Fibroblast of lung (primary cell): ENCODE measurements at regions not wholly inside any gene's neighbourhood (a gene's known extent, or its start where the extent isn't known, plus 50 kb on each side); places are given as distances from the start of the nearest gene placed in this dataset.
"Not testable (repeated sequence)": the region's sequence is repeated elsewhere in the genome, so short reads cannot be mapped to it uniquely, and the experiment has no call there.

ENCODE experiments used
- CTCF ChIP-seq, 2 donors: IDR thresholded peaks in 1 of 2; conservative IDR thresholded peaks in 1 of 2; 1 replicate in 1 of 2; 2 replicates in 1 of 2; pipeline ENCODE4 v1.5.1; 2011 to 2012; ENCODE audit warnings: low read length in 2 of 2, control low read depth in 1 of 2, inconsistent platforms in 1 of 2, low read depth in 1 of 2, mild to moderate bottlenecking in 1 of 2
- EZH2 ChIP-seq: IDR thresholded peaks from 2 replicates; pipeline ENCODE4 v1.5.1; 2012; ENCODE audit warnings: low read length, control low read depth, mild to moderate bottlenecking; ENCODE audit errors: missing control alignments

DNA sequence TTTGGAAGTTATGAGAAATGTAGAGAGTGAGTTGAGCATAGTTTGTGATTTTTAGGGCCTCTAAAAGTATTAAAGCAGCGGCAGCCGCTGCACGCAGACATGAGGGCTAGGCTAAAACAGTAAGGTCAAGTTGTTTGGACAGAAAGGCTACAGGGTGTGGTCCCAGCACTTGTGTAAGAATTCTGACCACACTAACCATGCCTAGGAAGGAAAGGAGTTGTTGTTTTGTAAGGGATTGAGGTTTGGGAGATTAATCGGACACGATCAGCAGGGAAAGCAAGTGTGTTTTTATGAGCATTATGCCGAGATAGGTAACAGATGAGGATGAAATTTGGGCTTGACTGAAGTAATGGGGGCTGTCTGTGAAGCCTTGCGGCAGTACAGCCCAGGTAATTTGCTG, 117.9 kb downstream of the ADAMTS15 start:
- TF ChIP-seq CTCF (conservative IDR thresholded peaks at IDR 0.05 in 1 of 2, IDR thresholded peaks at IDR 0.05 in 1 of 2; ENCODE audit: low read depth in 1 of 2, low read length in 2 of 2); EZH2: not testable (repeated sequence)
